NCI-H146 treated with DMSO at 0.1 percent for 48 hours (cell line): ENCODE measurements at regions not wholly inside any gene's neighbourhood (a gene's known extent, or its start where the extent isn't known, plus 50 kb on each side); places are given as distances from the start of the nearest gene placed in this dataset.

Experiments used
- DNase-seq: peaks from one replicate; lab custom pipeline; 2025; ENCODE audit not compliant: unreplicated experiment; lab: John Stamatoyannopoulos, UW

GRCh38 chr12:60290532-60290931 is 694.7 kb downstream of the SLC16A7 start:
- DNase-seq = no peak

GRCh38 chr12:60308366-60308991 is 712.6 kb downstream of the SLC16A7 start:
- DNase-seq = no peak

- no peak for DNase-seq
These were observed 716.1 kb downstream of the SLC16A7 start for GRCh38 chr12:60311940-60312339.

- DNase-seq = no peak
These were observed 721.5 kb downstream of the SLC16A7 start for GRCh38 chr12:60317361-60317760.

GRCh38 chr12:60324746-60325145 is 728.9 kb downstream of the SLC16A7 start:
- DNase-seq = no peak

- DNase-seq = no peak
These were observed 737.6 kb downstream of the SLC16A7 start for GRCh38 chr12:60333461-60333860.

- no peak for DNase-seq
These were observed 739.9 kb downstream of the SLC16A7 start for GRCh38 chr12:60335745-60336144.

- DNase-seq = no peak
These were observed 742.2 kb downstream of the SLC16A7 start for GRCh38 chr12:60337839-60338549.

GRCh38 chr12:60345442-60345841 is 749.6 kb downstream of the SLC16A7 start:
- no peak for DNase-seq

- DNase-seq = no peak
These were observed 753.6 kb downstream of the SLC16A7 start for GRCh38 chr12:60349232-60349978.

- no peak for DNase-seq
These were observed 791.5 kb downstream of the SLC16A7 start for GRCh38 chr12:60387356-60387755.

GRCh38 chr12:60391051-60391450 is 795.2 kb downstream of the SLC16A7 start:
- no peak for DNase-seq

GRCh38 chr12:60391791-60392190 is 796.0 kb downstream of the SLC16A7 start:
- no peak for DNase-seq

- DNase-seq = no peak
These were observed 797.3 kb downstream of the SLC16A7 start for GRCh38 chr12:60393093-60393492.

GRCh38 chr12:60394665-60395064 is 798.8 kb downstream of the SLC16A7 start:
- no peak for DNase-seq

GRCh38 chr12:60398547-60398946 is 802.7 kb downstream of the SLC16A7 start:
- no peak for DNase-seq

GRCh38 chr12:60399064-60399463 is 803.2 kb downstream of the SLC16A7 start:
- no peak for DNase-seq

- DNase-seq = no peak
These were observed 807.2 kb downstream of the SLC16A7 start for GRCh38 chr12:60402996-60403395.

GRCh38 chr12:60415351-60415750 is 819.5 kb downstream of the SLC16A7 start:
- DNase-seq = no peak

GRCh38 chr12:60419986-60420385 is 824.2 kb downstream of the SLC16A7 start:
- no peak for DNase-seq

- DNase-seq = no peak
These were observed 825.9 kb downstream of the SLC16A7 start for GRCh38 chr12:60421741-60422140.

GRCh38 chr12:60437297-60437696 is 841.5 kb downstream of the SLC16A7 start:
- DNase-seq = no peak
